GM13976 (cell line): ENCODE measurements at regions not wholly inside any gene's neighbourhood (a gene's known extent, or its start where the extent isn't known, plus 50 kb on each side); places are given as distances from the start of the nearest gene placed in this dataset.

ENCODE experiments used
- DNase-seq: peaks from one replicate; pipeline ENCODE4 v3.0.0; 2012; ENCODE audit warnings: low spot score
- in situ Hi-C: fragments of 300-500 bp; cut with MboI; formaldehyde crosslinking; loops from one replicate; pipeline ENCODE4 v1.12.0; 2022; ENCODE audit warnings: low sequenced_read_pairs, mixed read lengths, inconsistent platforms; ENCODE audit not compliant: unreplicated experiment
- TF ChIP-seq, protein P1 (sequence below): IDR thresholded peaks from 2 replicates; pipeline ENCODE4 v1.5.1; 2012; ENCODE audit warnings: borderline replicate concordance, mild to moderate bottlenecking; ENCODE audit not compliant: insufficient read depth; ENCODE audit errors: extremely low read depth, missing control alignments, control extremely low read depth

DNA sequence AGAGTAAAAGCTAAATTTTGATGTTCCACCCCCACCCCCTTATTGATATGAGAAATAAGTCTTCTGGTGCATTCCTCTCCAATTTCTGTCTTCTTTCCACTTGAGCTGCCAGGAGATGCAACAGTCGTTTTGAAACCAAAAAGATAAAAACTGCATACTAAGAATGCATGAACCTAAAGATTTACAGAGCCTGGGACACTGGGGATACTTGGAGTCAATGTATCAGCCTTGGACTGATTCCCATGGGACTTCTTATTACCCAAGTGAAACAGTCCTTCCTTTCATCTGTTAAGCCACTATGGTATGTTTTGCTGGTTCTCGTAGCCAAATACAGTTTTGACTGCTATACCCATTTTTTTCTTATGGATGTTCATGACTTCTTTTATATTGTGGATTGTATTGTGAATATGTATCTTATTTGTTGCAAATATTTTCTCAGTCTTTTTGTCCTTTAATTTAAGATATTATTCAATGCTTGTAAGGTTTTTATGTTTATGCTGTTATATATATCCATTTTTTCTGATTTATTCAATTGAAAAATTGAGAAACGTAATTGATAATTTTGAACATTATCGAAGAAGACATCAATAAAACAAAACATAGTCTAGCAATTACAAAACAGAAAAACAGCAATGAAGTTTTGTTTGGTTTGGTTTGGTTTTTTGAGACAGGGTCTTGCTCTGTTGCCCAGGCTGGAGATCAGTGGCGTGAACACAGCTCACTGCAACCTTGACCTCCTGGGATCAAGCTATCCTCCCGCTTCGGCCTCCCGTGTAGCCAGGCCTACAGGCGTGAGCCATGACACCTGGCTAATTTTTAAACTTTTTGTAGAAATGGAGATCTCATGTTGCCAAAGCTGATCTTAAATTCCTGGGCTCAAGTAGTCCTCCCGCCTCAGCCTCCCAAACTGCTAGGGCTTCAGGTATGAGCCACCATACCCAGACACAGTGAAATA lies 85.4 kb upstream of the ETV6 start:
- in situ Hi-C loops, result loop anchor here (25.0 kb wide), 1 partner anchor 773 kb away; no protein-coding TSS in a partner anchor
- DNase-seq, result no peak
- TF ChIP-seq, protein P1, sequence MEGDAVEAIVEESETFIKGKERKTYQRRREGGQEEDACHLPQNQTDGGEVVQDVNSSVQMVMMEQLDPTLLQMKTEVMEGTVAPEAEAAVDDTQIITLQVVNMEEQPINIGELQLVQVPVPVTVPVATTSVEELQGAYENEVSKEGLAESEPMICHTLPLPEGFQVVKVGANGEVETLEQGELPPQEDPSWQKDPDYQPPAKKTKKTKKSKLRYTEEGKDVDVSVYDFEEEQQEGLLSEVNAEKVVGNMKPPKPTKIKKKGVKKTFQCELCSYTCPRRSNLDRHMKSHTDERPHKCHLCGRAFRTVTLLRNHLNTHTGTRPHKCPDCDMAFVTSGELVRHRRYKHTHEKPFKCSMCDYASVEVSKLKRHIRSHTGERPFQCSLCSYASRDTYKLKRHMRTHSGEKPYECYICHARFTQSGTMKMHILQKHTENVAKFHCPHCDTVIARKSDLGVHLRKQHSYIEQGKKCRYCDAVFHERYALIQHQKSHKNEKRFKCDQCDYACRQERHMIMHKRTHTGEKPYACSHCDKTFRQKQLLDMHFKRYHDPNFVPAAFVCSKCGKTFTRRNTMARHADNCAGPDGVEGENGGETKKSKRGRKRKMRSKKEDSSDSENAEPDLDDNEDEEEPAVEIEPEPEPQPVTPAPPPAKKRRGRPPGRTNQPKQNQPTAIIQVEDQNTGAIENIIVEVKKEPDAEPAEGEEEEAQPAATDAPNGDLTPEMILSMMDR, result no peak

DNA sequence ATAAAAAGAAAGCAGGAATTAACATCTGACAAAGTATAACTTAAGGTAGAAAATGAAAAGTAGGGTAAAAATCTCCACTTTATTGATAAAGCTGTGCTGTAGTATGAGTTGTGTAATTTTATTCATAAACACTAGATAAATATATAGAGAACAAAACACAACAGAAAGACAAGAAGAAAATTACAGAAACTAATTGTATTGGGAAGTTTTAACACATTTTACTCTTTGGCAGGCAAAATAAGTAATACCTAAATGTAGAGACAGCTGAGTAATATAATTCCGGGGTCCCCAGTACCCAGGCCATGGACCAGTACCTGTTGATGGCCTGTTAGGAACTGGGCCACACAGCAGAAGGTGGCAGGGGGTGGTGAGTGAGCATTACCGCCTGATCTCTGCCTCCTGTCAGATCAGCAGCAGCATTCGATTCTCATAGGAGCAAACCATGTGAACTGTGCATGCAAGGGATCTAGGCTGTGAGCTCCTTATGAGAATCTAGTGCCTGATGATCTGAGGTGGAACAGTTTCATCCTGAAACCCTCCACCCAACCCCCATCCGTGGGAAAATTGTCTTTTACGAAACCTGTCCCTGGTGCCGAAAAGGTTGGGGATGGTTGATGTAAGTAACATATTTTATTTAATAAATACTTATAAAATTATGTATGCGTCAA lies 84.4 kb upstream of the ETV6 start:
- in situ Hi-C loops, result loop anchor here (25.0 kb wide), 1 partner anchor 772 kb away; no protein-coding TSS in a partner anchor
- DNase-seq, result no peak

DNA sequence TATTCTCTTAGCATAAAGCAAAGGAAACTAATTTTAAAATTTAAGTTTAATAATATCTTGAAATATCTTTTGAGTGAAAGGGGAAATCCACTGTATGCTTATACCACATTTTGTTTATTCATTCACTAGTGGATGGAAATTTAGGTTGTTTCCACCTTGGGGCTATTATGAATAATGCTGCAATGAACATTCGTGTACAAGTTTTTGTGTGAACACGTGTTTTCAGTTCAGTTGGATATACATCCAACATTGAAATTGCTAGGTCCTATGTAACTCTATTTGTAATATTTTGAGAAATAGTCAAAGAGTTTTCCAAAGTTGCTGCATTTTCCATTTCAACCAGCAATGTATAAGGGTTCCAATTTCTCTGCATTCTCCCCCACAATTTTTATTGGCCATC lies 83.7 kb upstream of the ETV6 start:
- TF ChIP-seq, protein P1, result no peak
- DNase-seq, result no peak
- in situ Hi-C loops, result loop anchor here (25.0 kb wide), 1 partner anchor 772 kb away; no protein-coding TSS in a partner anchor

More for the DNA sequence above, 84.4 kb upstream of the ETV6 start:
- TF ChIP-seq, protein P1, result no peak

DNA sequence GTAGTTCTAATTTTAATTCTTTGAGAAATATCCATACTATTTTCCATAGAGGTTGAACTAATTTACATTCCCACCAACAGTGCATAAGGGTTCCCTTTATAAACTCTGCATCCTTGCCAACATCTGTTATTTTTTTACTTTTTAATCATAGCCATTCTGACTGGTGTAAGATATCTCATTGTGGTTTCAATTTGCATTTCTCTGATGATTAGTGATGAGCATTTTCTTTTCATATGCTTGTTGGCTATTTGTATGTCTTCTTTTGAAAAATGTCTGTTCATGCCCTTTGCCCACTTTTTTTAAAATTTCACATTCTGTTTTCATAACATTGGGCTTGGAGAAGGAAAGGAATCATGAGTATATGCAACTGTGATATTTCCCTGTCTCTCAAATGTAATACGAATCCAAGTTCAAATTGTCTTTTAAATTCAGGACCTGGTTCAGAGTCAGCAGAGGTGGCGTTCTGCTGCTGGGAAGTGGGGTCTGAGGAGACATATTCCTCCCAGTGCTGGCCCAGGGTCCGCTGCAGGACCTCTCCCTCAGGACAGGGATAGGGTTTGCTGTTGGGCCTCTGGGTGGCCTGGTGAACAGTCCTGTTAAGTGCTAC lies 81.2 kb upstream of the ETV6 start:
- TF ChIP-seq, protein P1, result no peak
- DNase-seq, result no peak
- in situ Hi-C loops, result loop anchor here (25.0 kb wide), 1 partner anchor 769 kb away; no protein-coding TSS in a partner anchor

DNA sequence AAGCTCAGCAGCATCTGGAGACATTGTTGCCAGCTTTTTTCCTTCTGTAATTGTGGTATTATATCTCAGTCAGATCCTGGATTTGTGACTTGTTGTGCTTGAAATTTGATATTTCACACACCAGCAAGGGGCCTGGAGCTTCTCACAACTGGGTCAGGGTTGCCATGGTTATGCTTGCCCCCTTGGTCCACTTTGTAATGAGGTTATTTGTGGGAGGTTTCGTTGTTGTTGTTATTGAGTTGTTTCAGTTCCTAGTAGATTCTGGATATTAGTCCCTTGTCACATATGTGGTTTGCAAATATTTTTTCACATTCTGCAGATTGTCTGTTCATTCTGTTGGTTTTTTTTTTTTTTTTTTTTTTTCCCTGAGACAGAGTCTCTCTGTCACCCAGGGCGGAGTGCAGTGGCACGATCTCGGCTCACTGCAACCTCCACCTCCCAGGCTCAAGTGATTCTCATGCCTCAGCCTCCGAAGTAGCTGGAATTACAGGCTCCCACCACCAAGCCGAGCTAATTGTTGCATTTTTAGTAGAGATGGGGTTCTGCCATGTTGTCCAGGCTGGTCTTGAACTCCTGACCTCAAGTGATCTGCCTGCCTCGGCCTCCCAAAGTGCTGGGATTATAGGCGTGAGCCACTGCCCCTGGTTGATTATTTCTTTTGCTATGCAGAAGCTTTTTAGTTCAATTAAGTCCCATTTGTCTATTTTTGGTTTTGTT lies 80.6 kb upstream of the ETV6 start:
- DNase-seq, result peak; percentile 50
- in situ Hi-C loops, result loop anchor here (25.0 kb wide), 1 partner anchor 768 kb away; no protein-coding TSS in a partner anchor
- TF ChIP-seq, protein P1, result no peak
